ENCODE measurements at regions not wholly inside any gene's neighbourhood (a gene's known extent, or its start where the extent isn't known, plus 50 kb on each side); places are given as distances from the start of the nearest gene placed in this dataset.

- no peak overlapping the region for H3K27ac Mint-ChIP-seq
- no peaks in the 10 kb centered on the region for H3K36me3 Mint-ChIP-seq (ENCODE audit: low read depth)
- no peak for DNase-seq (ENCODE audit: low spot score)
- no peak overlapping the region for H3K4me3 Mint-ChIP-seq
- no peaks in the 10 kb centered on the region for H3K27me3 Mint-ChIP-seq (ENCODE audit: insufficient read depth)
- intact Hi-C loops (cut with micrococcal nuclease), result no loop called here
- no peaks in the 10 kb centered on the region for H3K4me1 Mint-ChIP-seq (ENCODE audit: low read depth)
- no peaks in the 10 kb centered on the region for H3K9me3 Mint-ChIP-seq
Observed at GRCh38 chr4:60019180-60019579, 1180.9 kb upstream of the ADGRL3 start.

GRCh38 chr4:60019946-60020345 lies 1180.2 kb upstream of the ADGRL3 start:
- Mint-ChIP-seq H3K4me3 (no peak overlapping the region), H3K27ac (no peak overlapping the region), H3K4me1 (ENCODE audit: low read depth) (no peaks in the 10 kb centered on the region), H3K9me3 (no peaks in the 10 kb centered on the region), H3K27me3 (ENCODE audit: insufficient read depth) (no peaks in the 10 kb centered on the region), H3K36me3 (ENCODE audit: low read depth) (no peaks in the 10 kb centered on the region)
- intact Hi-C loops (cut with micrococcal nuclease), result no loop called here
- no peak for DNase-seq (ENCODE audit: low spot score)

DNA sequence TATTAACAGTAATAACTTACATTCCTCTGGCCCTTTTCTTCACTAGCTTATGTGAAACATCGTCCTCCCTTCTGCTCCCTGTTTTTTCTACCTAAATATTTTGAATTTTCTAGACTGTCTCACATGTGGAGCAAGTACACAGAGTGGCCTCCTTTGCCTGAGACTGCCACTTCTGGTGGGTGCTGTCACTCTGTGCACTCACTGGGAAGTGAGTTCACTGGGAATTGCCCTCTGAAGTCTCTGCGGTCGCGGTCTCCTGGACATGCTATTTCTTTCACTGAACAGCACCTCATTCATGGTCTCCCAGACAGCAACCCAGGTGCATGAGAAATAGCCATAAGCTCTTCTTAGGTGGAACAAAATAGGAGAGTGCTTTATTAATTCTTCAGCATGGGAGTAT lies 1179.7 kb upstream of the ADGRL3 start:
- no peaks in the 10 kb centered on the region for H3K27me3 Mint-ChIP-seq (ENCODE audit: insufficient read depth)
- H3K4me3 Mint-ChIP-seq, result no peak overlapping the region
- H3K36me3 Mint-ChIP-seq (ENCODE audit: low read depth), result no peaks in the 10 kb centered on the region
- no peak for DNase-seq (ENCODE audit: low spot score)
- no peaks in the 10 kb centered on the region for H3K9me3 Mint-ChIP-seq
- intact Hi-C loops (cut with micrococcal nuclease), result no loop called here
- H3K4me1 Mint-ChIP-seq (ENCODE audit: low read depth), result no peaks in the 10 kb centered on the region
- no peak overlapping the region for H3K27ac Mint-ChIP-seq

DNA sequence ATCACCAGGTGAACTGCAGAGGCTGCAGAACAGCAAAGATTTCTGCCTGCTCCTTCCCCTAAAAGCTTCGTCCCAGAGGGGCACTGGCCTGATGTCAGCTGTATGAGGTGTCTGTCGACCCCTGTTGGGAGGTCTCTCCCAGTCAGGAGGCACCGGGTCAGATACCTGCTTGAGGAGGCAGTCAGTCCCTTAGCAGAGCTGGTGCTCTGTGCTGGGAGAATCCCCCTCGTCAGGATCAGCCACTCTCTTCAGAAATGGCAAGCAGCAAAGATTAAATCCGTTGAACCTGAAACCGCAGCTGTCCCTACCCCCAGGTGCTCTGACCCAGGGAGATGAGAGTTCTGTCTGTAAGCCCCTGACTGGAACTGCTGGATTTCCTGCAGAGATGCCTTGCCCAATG lies 1166.3 kb upstream of the ADGRL3 start:
- Mint-ChIP-seq H3K27me3 (ENCODE audit: insufficient read depth) (no peaks in the 10 kb centered on the region), H3K27ac (no peak overlapping the region), H3K9me3 (no peaks in the 10 kb centered on the region), H3K4me1 (ENCODE audit: low read depth) (no peaks in the 10 kb centered on the region), H3K36me3 (ENCODE audit: low read depth) (no peaks in the 10 kb centered on the region), H3K4me3 (no peak overlapping the region)
- no peak for DNase-seq (ENCODE audit: low spot score)
- intact Hi-C loops (cut with micrococcal nuclease), result no loop called here

DNA sequence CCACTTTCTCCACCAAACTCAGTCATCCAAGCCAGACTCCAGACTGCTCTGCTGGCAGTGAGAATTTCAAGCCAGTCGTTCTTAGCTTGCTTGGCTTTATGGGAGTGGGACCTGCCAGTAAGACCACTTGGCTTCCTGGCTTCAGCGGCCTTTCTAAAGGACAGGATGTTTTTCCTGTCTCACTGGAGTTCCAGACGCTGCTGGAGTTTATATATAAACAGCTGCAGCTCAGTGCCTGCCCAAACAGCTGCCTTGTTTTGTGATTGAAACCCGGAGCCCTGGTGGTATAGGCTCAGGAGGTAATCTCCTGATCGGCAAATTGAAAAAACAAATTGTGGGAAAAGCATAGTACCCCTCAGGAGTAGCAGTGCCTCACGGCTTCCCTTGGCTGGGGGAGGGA lies 1165.8 kb upstream of the ADGRL3 start:
- H3K4me3 Mint-ChIP-seq, result no peak overlapping the region
- H3K4me1 Mint-ChIP-seq (ENCODE audit: low read depth), result no peaks in the 10 kb centered on the region
- H3K9me3 Mint-ChIP-seq, result no peaks in the 10 kb centered on the region
- no peaks in the 10 kb centered on the region for H3K27me3 Mint-ChIP-seq (ENCODE audit: insufficient read depth)
- H3K27ac Mint-ChIP-seq, result no peak overlapping the region
- intact Hi-C loops (cut with micrococcal nuclease), result no loop called here
- no peaks in the 10 kb centered on the region for H3K36me3 Mint-ChIP-seq (ENCODE audit: low read depth)
- DNase-seq (ENCODE audit: low spot score), result no peak

DNA sequence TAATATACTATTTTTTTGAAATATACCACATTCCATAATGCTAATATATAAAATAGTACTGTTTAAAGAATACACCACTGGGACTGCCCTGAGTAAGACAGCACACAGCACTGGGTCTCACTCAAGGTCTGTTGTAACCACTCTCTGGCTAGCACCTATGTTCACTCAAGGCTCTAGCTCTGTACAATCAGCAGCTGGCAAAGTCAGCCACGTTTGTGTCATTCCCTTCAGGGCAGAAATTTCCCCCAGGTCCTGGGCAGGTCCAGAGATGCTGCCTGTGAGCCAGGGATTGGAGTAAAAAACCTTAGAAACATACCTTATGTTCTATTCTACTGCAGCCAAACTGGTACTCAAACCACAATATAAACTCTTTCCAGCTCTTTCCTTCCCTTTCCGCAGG lies 1160.2 kb upstream of the ADGRL3 start:
- intact Hi-C loops (cut with micrococcal nuclease), result no loop called here
- H3K9me3 Mint-ChIP-seq, result no peaks in the 10 kb centered on the region
- H3K27me3 Mint-ChIP-seq (ENCODE audit: insufficient read depth), result no peaks in the 10 kb centered on the region
- H3K4me1 Mint-ChIP-seq (ENCODE audit: low read depth), result no peaks in the 10 kb centered on the region
- H3K36me3 Mint-ChIP-seq (ENCODE audit: low read depth), result no peaks in the 10 kb centered on the region
- DNase-seq (ENCODE audit: low spot score), result no peak
- H3K27ac Mint-ChIP-seq, result no peak overlapping the region
- H3K4me3 Mint-ChIP-seq, result no peak overlapping the region

DNA sequence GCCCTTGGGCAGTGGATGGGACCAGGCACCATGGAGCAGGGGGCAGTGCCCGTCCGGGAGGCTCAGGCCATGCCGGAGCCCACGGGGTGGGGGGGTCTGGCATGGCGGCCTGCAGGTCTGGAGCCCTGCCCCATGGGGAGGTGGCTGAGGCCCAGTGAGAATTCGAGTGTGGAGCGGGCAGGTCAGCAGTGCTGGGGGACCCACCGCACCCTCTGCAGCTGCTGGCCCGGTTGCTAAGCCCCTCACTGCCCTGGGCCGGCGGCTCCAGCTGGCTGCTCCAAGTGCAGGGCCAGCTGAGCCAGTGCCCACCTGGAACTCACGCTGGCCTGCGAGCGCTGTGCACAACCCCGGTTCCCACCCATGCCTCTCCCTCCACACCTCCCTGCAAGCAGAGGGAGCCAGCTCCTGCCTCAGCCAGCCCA lies 1157.9 kb upstream of the ADGRL3 start:
- H3K4me1 Mint-ChIP-seq (ENCODE audit: low read depth), result no peaks in the 10 kb centered on the region
- H3K4me3 Mint-ChIP-seq, result no peak overlapping the region
- no peaks in the 10 kb centered on the region for H3K9me3 Mint-ChIP-seq
- H3K27ac Mint-ChIP-seq, result no peak overlapping the region
- no peaks in the 10 kb centered on the region for H3K27me3 Mint-ChIP-seq (ENCODE audit: insufficient read depth)
- no peaks in the 10 kb centered on the region for H3K36me3 Mint-ChIP-seq (ENCODE audit: low read depth)
- intact Hi-C loops (cut with micrococcal nuclease), result no loop called here
- DNase-seq (ENCODE audit: low spot score), result no peak

GRCh38 chr4:60042941-60043340 lies 1157.2 kb upstream of the ADGRL3 start:
- intact Hi-C loops (cut with micrococcal nuclease), result no loop called here
- Mint-ChIP-seq H3K4me1 (ENCODE audit: low read depth) (no peaks in the 10 kb centered on the region), H3K36me3 (ENCODE audit: low read depth) (no peaks in the 10 kb centered on the region), H3K4me3 (no peak overlapping the region), H3K9me3 (no peaks in the 10 kb centered on the region), H3K27me3 (ENCODE audit: insufficient read depth) (no peaks in the 10 kb centered on the region), H3K27ac (no peak overlapping the region)
- DNase-seq (ENCODE audit: low spot score), result no peak

DNA sequence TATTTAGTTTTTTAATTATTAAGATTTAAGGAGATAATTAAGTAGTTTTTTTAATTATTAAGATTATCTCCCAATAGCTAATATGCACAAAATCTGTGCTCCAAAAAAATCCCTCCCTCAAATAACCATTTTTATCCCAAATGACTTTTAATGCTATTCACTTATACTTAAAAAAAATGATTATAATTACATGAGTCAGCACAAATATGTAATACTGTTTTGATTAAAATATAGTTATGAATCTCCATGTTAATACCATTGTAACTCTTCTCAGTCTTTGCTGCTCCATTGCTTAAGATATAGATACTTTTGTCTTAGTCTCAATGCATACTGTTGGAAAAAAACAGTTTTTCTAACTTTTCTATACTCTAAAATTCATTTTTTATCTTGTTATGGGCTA lies 1121.1 kb upstream of the ADGRL3 start:
- intact Hi-C loops (cut with micrococcal nuclease), result no loop called here
- Mint-ChIP-seq H3K27ac (no peak overlapping the region), H3K36me3 (ENCODE audit: low read depth) (no peaks in the 10 kb centered on the region), H3K9me3 (peaks cover 15% of the 10 kb centered on the region), H3K4me3 (no peak overlapping the region), H3K4me1 (ENCODE audit: low read depth) (no peaks in the 10 kb centered on the region), H3K27me3 (ENCODE audit: insufficient read depth) (no peaks in the 10 kb centered on the region)
- DNase-seq (ENCODE audit: low spot score), result no peak

DNA sequence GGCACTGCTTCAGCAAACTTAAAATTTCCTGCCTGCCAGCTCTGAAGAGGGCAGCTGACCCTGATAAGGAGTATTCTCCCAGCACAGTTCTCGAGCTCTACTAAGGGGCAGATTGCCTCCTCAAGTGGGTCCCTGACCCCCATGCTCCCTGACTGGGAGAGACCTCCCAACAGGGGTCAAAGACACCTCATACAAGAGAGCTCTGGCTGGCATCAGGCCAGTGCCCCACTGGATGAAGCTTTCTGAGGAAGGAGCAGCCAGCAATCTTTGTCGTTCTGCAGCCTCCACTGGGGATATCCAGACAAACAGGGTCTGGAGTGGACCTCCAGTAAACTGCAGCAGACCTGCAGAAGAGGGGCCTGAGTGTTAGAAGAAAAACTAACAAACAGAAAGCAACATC lies 1118.3 kb upstream of the ADGRL3 start:
- H3K36me3 Mint-ChIP-seq (ENCODE audit: low read depth), result no peaks in the 10 kb centered on the region
- H3K4me3 Mint-ChIP-seq, result no peak overlapping the region
- no peak overlapping the region for H3K27ac Mint-ChIP-seq
- intact Hi-C loops (cut with micrococcal nuclease), result no loop called here
- no peaks in the 10 kb centered on the region for H3K4me1 Mint-ChIP-seq (ENCODE audit: low read depth)
- DNase-seq (ENCODE audit: low spot score), result no peak
- no peaks in the 10 kb centered on the region for H3K27me3 Mint-ChIP-seq (ENCODE audit: insufficient read depth)
- H3K9me3 Mint-ChIP-seq, result peaks cover 20% of the 10 kb centered on the region

GRCh38 chr4:60088807-60089486 lies 1111.2 kb upstream of the ADGRL3 start:
- Mint-ChIP-seq H3K9me3 (peaks cover 5% of the 10 kb centered on the region), H3K36me3 (ENCODE audit: low read depth) (no peaks in the 10 kb centered on the region), H3K27ac (no peak overlapping the region), H3K4me3 (no peak overlapping the region), H3K4me1 (ENCODE audit: low read depth) (no peaks in the 10 kb centered on the region), H3K27me3 (ENCODE audit: insufficient read depth) (no peaks in the 10 kb centered on the region)
- no peak for DNase-seq (ENCODE audit: low spot score)
- intact Hi-C loops (cut with micrococcal nuclease), result no loop called here

- Mint-ChIP-seq H3K4me3 (no peak overlapping the region), H3K4me1 (ENCODE audit: low read depth) (no peaks in the 10 kb centered on the region), H3K36me3 (ENCODE audit: low read depth) (no peaks in the 10 kb centered on the region), H3K27ac (no peak overlapping the region), H3K9me3 (no peaks in the 10 kb centered on the region), H3K27me3 (ENCODE audit: insufficient read depth) (no peaks in the 10 kb centered on the region)
- no peak for DNase-seq (ENCODE audit: low spot score)
- intact Hi-C loops (cut with micrococcal nuclease), result no loop called here
Observed at GRCh38 chr4:60089546-60090273, 1110.4 kb upstream of the ADGRL3 start.

DNA sequence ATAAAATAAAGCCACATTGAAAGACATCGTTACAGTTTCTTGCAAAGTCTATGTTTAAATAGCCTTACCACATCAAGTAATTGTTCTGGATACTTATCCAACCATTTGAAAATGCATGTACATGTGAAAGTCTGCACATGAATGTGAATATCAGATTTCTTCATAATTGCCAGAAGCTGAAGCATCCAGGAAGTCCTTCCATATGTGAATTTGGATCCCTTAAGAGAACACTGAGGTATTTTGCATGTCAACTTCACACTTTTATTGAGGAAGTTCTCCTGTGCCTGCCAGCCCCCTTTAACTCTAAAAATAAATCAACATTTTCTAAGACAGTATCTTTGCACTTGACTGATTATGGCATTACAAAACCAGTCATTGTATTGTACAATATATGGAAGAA lies 1103.5 kb upstream of the ADGRL3 start:
- intact Hi-C loops (cut with micrococcal nuclease), result no loop called here
- Mint-ChIP-seq H3K36me3 (ENCODE audit: low read depth) (no peaks in the 10 kb centered on the region), H3K9me3 (peaks cover 7% of the 10 kb centered on the region), H3K4me1 (ENCODE audit: low read depth) (no peaks in the 10 kb centered on the region), H3K4me3 (no peak overlapping the region), H3K27me3 (ENCODE audit: insufficient read depth) (no peaks in the 10 kb centered on the region), H3K27ac (no peak overlapping the region)
- DNase-seq (ENCODE audit: low spot score), result no peak

- DNase-seq (ENCODE audit: low spot score), result no peak
- Mint-ChIP-seq H3K36me3 (ENCODE audit: low read depth) (no peaks in the 10 kb centered on the region), H3K27me3 (ENCODE audit: insufficient read depth) (no peaks in the 10 kb centered on the region), H3K4me3 (no peak overlapping the region), H3K27ac (no peak overlapping the region), H3K4me1 (ENCODE audit: low read depth) (no peaks in the 10 kb centered on the region), H3K9me3 (no peaks in the 10 kb centered on the region)
- intact Hi-C loops (cut with micrococcal nuclease), result no loop called here
Observed at GRCh38 chr4:60116592-60116991, 1083.5 kb upstream of the ADGRL3 start.

All from activated T-helper 1 cell treated with anti-CD3 and anti-CD28 coated beads, Interleukin-12 subunit alpha, Interleukin-12 subunit beta, Interleukin-2, Interleukin-4 antibody, amounts not matched to agents 30 ng/mL and 10 ng/mL and 1 ng/mL, durations not matched to agents 14 hours and 24 hours and 36 hours (primary cell).